ENCODE measurements at regions not wholly inside any gene's neighbourhood (a gene's known extent, or its start where the extent isn't known, plus 50 kb on each side); places are given as distances from the start of the nearest gene placed in this dataset.

GRCh38 chr5:144024545-144024944 lies 145.9 kb downstream of the YIPF5 start:
- no peak for TF ChIP-seq CTCF (IDR thresholded peaks at IDR 0.05)
- TF ChIP-seq, protein P1, sequence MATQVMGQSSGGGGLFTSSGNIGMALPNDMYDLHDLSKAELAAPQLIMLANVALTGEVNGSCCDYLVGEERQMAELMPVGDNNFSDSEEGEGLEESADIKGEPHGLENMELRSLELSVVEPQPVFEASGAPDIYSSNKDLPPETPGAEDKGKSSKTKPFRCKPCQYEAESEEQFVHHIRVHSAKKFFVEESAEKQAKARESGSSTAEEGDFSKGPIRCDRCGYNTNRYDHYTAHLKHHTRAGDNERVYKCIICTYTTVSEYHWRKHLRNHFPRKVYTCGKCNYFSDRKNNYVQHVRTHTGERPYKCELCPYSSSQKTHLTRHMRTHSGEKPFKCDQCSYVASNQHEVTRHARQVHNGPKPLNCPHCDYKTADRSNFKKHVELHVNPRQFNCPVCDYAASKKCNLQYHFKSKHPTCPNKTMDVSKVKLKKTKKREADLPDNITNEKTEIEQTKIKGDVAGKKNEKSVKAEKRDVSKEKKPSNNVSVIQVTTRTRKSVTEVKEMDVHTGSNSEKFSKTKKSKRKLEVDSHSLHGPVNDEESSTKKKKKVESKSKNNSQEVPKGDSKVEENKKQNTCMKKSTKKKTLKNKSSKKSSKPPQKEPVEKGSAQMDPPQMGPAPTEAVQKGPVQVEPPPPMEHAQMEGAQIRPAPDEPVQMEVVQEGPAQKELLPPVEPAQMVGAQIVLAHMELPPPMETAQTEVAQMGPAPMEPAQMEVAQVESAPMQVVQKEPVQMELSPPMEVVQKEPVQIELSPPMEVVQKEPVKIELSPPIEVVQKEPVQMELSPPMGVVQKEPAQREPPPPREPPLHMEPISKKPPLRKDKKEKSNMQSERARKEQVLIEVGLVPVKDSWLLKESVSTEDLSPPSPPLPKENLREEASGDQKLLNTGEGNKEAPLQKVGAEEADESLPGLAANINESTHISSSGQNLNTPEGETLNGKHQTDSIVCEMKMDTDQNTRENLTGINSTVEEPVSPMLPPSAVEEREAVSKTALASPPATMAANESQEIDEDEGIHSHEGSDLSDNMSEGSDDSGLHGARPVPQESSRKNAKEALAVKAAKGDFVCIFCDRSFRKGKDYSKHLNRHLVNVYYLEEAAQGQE (IDR thresholded peaks at IDR 0.05; ENCODE audit: low read depth, low read length) = no peak
